ENCODE measurements at regions not wholly inside any gene's neighbourhood (a gene's known extent, or its start where the extent isn't known, plus 50 kb on each side); places are given as distances from the start of the nearest gene placed in this dataset.

DNA sequence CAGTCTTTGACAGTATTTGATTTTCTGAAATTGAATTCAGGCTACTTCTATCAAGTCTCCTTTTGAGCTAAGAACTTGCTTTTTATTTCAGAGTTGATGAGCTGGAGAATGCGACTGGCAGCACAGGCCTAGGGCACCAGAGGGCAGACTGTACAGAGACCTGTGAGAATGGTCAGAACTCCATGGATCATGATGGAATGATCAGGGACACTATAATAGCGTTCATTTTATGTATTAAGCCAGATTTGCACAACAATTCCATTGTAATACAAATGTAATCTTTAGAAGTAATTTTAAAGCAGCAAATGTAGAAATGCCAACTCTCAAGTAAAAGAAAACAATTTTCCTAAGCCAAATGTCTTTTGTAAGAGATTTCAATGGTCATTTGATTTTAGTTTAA, 902.4 kb downstream of the NR2F1-AS1 start:
- intact Hi-C loops (cut with DNase I), result no loop called here
- 54 to 74% methylated on average over 2 of the region's 2 CpGs for WGBS, 2 donors
- no peak overlapping the region for H3K4me3 ChIP-seq (replicated peaks in 1 of 3)

DNA sequence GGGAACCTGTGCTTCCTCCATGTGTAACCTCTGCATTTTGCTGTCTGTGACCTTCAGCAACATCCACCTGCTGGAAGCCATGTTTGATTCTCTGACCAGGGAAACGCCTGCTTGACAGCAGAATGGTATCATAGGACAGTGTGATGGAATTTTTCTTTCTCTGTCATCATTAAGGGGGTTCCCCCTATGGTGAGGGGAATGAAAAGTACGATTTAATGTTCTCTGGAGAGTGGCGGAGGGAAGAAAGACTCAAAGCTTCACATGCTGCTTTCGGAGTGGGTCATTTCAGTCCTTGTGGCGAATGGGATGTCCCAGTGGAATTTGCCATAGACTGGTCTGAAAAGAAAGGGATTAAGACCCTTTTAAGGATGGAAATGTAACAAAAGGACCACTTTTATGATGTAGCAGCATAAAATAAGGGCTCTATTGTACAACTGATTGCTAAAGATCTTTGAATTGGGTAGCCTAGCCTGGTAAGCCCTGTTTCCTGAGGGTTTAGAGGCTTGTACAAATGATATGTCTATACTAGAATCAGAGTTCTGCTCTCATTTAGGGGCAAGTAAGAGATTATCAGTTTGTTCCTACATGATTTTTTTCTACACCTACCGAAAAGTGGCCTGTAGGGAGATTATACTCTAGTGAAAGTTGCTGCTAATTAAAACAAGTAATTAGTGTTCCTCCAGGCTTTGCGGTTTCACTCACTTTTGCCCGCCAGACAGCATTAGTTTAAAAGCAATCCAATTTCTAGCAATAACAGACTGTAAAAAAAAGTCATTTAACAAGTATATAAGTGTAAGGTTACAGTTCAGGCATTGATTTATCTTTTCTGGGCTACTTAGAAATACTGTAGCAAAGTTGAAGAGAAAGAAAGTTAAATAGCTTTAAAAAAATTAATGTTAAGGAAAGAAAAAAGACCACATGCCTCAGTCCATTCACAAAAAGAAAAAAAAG, 904.5 kb downstream of the NR2F1-AS1 start:
- H3K27ac ChIP-seq, result no peak overlapping the region
- H3K27me3 ChIP-seq, result no peaks in the 10 kb centered on the region
- no peak overlapping the region for H3K4me3 ChIP-seq (replicated peaks in 1 of 3)
- intact Hi-C loops (cut with DNase I), result no loop called here
- 90 to 96% methylated on average over 8 of the region's 8 CpGs for WGBS, 2 donors
- no peak for DNase-seq
- no peaks in the 10 kb centered on the region for H3K4me1 ChIP-seq
- H3K9me3 ChIP-seq, result no peaks in the 10 kb centered on the region
- H3K36me3 ChIP-seq, result no peaks in the 10 kb centered on the region
- TF ChIP-seq, protein P1, sequence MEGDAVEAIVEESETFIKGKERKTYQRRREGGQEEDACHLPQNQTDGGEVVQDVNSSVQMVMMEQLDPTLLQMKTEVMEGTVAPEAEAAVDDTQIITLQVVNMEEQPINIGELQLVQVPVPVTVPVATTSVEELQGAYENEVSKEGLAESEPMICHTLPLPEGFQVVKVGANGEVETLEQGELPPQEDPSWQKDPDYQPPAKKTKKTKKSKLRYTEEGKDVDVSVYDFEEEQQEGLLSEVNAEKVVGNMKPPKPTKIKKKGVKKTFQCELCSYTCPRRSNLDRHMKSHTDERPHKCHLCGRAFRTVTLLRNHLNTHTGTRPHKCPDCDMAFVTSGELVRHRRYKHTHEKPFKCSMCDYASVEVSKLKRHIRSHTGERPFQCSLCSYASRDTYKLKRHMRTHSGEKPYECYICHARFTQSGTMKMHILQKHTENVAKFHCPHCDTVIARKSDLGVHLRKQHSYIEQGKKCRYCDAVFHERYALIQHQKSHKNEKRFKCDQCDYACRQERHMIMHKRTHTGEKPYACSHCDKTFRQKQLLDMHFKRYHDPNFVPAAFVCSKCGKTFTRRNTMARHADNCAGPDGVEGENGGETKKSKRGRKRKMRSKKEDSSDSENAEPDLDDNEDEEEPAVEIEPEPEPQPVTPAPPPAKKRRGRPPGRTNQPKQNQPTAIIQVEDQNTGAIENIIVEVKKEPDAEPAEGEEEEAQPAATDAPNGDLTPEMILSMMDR (IDR thresholded peaks at IDR 0.05), result no peak
- no peak for TF ChIP-seq POLR2A (IDR thresholded peaks at IDR 0.05)

More for the DNA sequence above, 902.4 kb downstream of the NR2F1-AS1 start:
- Histone ChIP-seq H3K36me3 (no peaks in the 10 kb centered on the region), H3K27ac (no peak overlapping the region), H3K27me3 (no peaks in the 10 kb centered on the region), H3K9me3 (no peaks in the 10 kb centered on the region), H3K4me1 (no peaks in the 10 kb centered on the region)
- DNase-seq, result peak; percentile 10 to 18
- TF ChIP-seq, protein P1 (IDR thresholded peaks at IDR 0.05), result peak in 2 of 6 experiments; percentile 14 to 30
- no peak for TF ChIP-seq POLR2A (IDR thresholded peaks at IDR 0.05)

DNA sequence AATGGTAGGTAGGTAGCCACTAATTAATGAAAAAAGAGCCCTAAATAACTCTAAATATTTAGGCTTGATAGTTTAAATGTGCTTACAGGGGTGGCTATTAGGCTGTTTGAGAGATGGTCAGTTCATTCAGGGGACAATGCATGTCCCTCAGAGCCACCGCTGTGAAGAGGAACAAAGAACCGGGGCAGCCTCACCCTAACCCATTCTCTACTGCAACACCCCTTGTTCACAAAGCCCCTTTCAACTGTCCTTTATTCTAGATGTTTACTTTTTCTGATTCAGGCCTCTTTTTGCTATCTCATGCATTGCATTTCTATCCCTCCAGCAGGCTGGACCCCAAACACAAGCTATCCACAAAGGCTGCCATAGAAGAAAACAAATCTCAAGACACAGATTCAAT, 906.7 kb downstream of the NR2F1-AS1 start:
- intact Hi-C loops (cut with DNase I), result no loop called here
- WGBS, 2 donors, result 87 to 94% methylated on average over 2 of the region's 2 CpGs
- Histone ChIP-seq H3K4me3 (replicated peaks in 1 of 3) (no peak overlapping the region), H3K9me3 (no peaks in the 10 kb centered on the region), H3K27ac (no peak overlapping the region), H3K27me3 (no peaks in the 10 kb centered on the region), H3K4me1 (no peaks in the 10 kb centered on the region), H3K36me3 (no peaks in the 10 kb centered on the region)
- TF ChIP-seq, protein P1 (IDR thresholded peaks at IDR 0.05), result no peak
- no peak for TF ChIP-seq POLR2A (IDR thresholded peaks at IDR 0.05)
- DNase-seq, result no peak

DNA sequence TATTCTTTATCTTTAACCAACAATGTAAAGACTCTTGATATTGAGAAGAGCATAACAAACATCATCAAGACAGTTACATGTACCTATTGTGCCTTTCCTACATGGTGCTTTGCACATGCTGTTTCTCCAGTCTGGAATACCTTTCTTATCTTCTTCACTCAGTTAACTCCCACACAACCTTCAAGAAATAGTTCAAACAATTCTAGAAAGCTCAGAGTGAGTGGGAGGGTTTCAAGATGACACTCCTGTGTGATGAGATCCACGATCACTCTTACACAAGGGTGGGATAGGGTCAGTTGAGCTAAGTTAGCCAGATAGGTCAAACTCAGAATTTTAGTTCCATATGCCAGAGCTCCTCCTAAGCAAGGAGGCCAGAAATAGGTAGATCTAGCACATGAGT, 915.5 kb downstream of the NR2F1-AS1 start:
- H3K36me3 ChIP-seq, result no peaks in the 10 kb centered on the region
- intact Hi-C loops (cut with DNase I), result no loop called here
- no peaks in the 10 kb centered on the region for H3K27me3 ChIP-seq
- DNase-seq, result no peak
- H3K9me3 ChIP-seq, result no peaks in the 10 kb centered on the region
- no peak overlapping the region for H3K4me3 ChIP-seq (replicated peaks in 1 of 3)
- no peak overlapping the region for H3K27ac ChIP-seq
- TF ChIP-seq POLR2A (IDR thresholded peaks at IDR 0.05), result no peak
- TF ChIP-seq, protein P1 (IDR thresholded peaks at IDR 0.05), result no peak
- 81 to 94% methylated on average over 1 of the region's 1 CpG for WGBS, 2 donors
- H3K4me1 ChIP-seq, result no peaks in the 10 kb centered on the region

DNA sequence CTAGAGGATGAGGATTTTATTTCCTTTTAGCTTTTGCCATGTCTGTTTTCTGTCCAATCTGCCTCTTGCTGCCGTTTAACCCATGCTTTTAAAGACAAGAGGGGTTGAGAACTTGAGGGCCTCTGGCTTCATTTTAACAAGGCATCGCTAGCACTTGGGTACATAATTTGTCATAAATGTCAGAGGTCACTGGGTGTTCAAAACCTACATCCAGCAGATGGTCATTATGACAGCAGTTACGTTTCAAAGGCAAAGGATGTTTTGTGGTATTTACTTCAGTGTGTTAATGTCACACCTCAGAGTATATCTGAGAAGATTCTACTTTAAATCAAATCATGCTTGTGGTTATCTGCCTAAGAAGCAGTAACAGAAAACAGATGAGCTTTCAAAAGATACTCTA, 918.3 kb downstream of the NR2F1-AS1 start:
- TF ChIP-seq, protein P1 (IDR thresholded peaks at IDR 0.05), result no peak
- no peak for TF ChIP-seq POLR2A (IDR thresholded peaks at IDR 0.05)
- 38 to 40% methylated on average over 3 of the region's 3 CpGs for WGBS, 2 donors
- intact Hi-C loops (cut with DNase I), result no loop called here

More for the DNA sequence above, 918.3 kb downstream of the NR2F1-AS1 start:
- no peaks in the 10 kb centered on the region for H3K36me3 ChIP-seq
- no peaks in the 10 kb centered on the region for H3K9me3 ChIP-seq
- no peak overlapping the region for H3K4me3 ChIP-seq (replicated peaks in 1 of 3)
- H3K27ac ChIP-seq, result no peak overlapping the region
- DNase-seq, result no peak
- no peaks in the 10 kb centered on the region for H3K4me1 ChIP-seq
- no peaks in the 10 kb centered on the region for H3K27me3 ChIP-seq

Measured in thyroid gland (tissue), 4 donors.